ENCODE measurements at regions not wholly inside any gene's neighbourhood (a gene's known extent, or its start where the extent isn't known, plus 50 kb on each side); places are given as distances from the start of the nearest gene placed in this dataset.

GRCh38 chr13:111948281-111948680, 118.7 kb upstream of the SOX1 start:
- H3K9me3 Mint-ChIP-seq, result peaks cover 7% of the 10 kb centered on the region
- DNase-seq, result no peak
- H3K4me3 Mint-ChIP-seq, result no peak overlapping the region
- intact Hi-C loops (cut with micrococcal nuclease), result no loop called here
- H3K27me3 Mint-ChIP-seq, result no peaks in the 10 kb centered on the region
- H3K27ac Mint-ChIP-seq, result no peak overlapping the region
- ChIA-PET POLR2A (no interaction called here), CTCF (no interaction called here)
- no peaks in the 10 kb centered on the region for H3K36me3 Mint-ChIP-seq (ENCODE audit: low read depth)
- no peak for ATAC-seq (ENCODE audit: low read depth)
- H3K4me1 Mint-ChIP-seq, result no peaks in the 10 kb centered on the region
- TF ChIP-seq CTCF (IDR thresholded peaks at IDR 0.05), result no peak

GRCh38 chr13:111948811-111949210, 118.1 kb upstream of the SOX1 start:
- Mint-ChIP-seq H3K9me3 (peaks cover 7% of the 10 kb centered on the region), H3K4me1 (no peaks in the 10 kb centered on the region), H3K4me3 (no peak overlapping the region), H3K27me3 (no peaks in the 10 kb centered on the region), H3K27ac (no peak overlapping the region), H3K36me3 (ENCODE audit: low read depth) (no peaks in the 10 kb centered on the region)
- intact Hi-C loops (cut with micrococcal nuclease), result no loop called here
- CTCF ChIA-PET, result no interaction called here
- no peak for ATAC-seq (ENCODE audit: low read depth)
- TF ChIP-seq CTCF (IDR thresholded peaks at IDR 0.05), result no peak
- POLR2A ChIA-PET, result no interaction called here
- DNase-seq, result no peak

DNA sequence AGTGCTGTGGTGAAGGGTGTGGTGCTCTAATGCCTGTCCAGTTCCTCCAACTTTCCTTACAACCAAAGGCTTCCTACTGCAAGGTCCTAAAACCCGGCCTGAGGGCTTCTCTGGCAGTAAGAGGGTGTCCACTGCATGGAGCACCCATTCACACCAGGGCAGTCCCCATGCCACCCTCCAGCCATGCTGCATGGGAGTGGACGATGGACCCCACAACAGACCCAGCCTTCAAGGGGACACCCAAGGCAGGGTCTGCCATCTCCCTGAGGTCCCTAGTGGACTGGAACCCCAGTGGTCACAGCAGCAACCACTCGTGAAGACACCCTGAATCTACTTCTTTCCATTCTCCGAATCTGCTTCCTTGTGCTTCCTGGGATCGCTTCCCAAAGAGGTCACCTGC, 117.6 kb upstream of the SOX1 start:
- H3K27me3 Mint-ChIP-seq, result no peaks in the 10 kb centered on the region

GRCh38 chr13:111950697-111951096, 116.3 kb upstream of the SOX1 start:
- no peaks in the 10 kb centered on the region for H3K27me3 Mint-ChIP-seq
- no peak for ATAC-seq (ENCODE audit: low read depth)
- H3K36me3 Mint-ChIP-seq (ENCODE audit: low read depth), result no peaks in the 10 kb centered on the region
- ChIA-PET CTCF (no interaction called here), POLR2A (no interaction called here)
- no peak for DNase-seq
- H3K27ac Mint-ChIP-seq, result no peak overlapping the region
- intact Hi-C loops (cut with micrococcal nuclease), result no loop called here
- H3K4me3 Mint-ChIP-seq, result no peak overlapping the region
- H3K9me3 Mint-ChIP-seq, result peaks cover 7% of the 10 kb centered on the region
- no peak for TF ChIP-seq CTCF (IDR thresholded peaks at IDR 0.05)
- H3K4me1 Mint-ChIP-seq, result no peaks in the 10 kb centered on the region

More for the DNA sequence above, 117.6 kb upstream of the SOX1 start:
- intact Hi-C loops (cut with micrococcal nuclease), result no loop called here
- ChIA-PET POLR2A (no interaction called here), CTCF (no interaction called here)
- no peak for TF ChIP-seq CTCF (IDR thresholded peaks at IDR 0.05)
- Mint-ChIP-seq H3K4me3 (no peak overlapping the region), H3K36me3 (ENCODE audit: low read depth) (no peaks in the 10 kb centered on the region), H3K9me3 (peaks cover 7% of the 10 kb centered on the region), H3K4me1 (no peaks in the 10 kb centered on the region), H3K27ac (no peak overlapping the region)
- ATAC-seq (ENCODE audit: low read depth) (no peak), DNase-seq (no peak)

DNA sequence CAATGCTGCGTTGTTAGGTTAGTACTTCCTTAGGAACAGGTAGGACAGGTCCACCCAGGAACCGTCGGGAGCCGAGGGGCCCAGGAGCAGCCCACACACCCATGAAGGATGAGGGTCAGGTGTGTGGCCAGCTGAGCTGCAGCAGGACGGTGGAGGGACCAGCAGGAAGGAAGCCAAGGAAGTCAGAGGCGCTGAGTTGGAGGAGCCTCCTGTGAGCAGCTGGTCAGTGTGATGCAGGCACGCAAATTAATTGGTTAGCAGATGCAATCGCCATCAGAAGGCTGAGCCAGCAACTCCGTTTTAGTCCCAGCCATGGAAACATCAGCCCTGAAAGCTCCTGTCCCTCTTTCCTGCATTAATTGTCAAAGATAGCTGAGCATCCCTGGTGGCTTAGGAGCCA, 114.9 kb upstream of the SOX1 start:
- CTCF ChIA-PET, result no interaction called here
- no peak for ATAC-seq (ENCODE audit: low read depth)
- no peak for DNase-seq

More for the DNA sequence above, 114.9 kb upstream of the SOX1 start:
- no peak for TF ChIP-seq CTCF (IDR thresholded peaks at IDR 0.05)
- Mint-ChIP-seq H3K9me3 (peaks cover 7% of the 10 kb centered on the region), H3K4me1 (no peaks in the 10 kb centered on the region), H3K36me3 (ENCODE audit: low read depth) (no peaks in the 10 kb centered on the region), H3K27me3 (no peaks in the 10 kb centered on the region), H3K27ac (no peak overlapping the region), H3K4me3 (no peak overlapping the region)
- POLR2A ChIA-PET, result no interaction called here
- intact Hi-C loops (cut with micrococcal nuclease), result no loop called here
